OCI-LY7 (cell line): ENCODE measurements at regions not wholly inside any gene's neighbourhood (a gene's known extent, or its start where the extent isn't known, plus 50 kb on each side); places are given as distances from the start of the nearest gene placed in this dataset.

ENCODE experiments used
- BruUV-seq: library from RNA; stranded (reverse); fragments of 400-500 nt; replicated peaks from 2 replicates; lab custom pipeline; 2021; lab: Mats Ljungman, UMichigan
- CTCF ChIA-PET: fragments of 300-600 bp; sonication (Branson Sonifier 250); formaldehyde crosslinking; loops from one replicate; lab custom pipeline; 2022; ENCODE audit warnings: antibody characterized with exemption; ENCODE audit not compliant: unreplicated experiment; lab: Charles Lee
- POLR2A ChIA-PET: fragments of 300-600 bp; sonication (Branson Sonifier 250); formaldehyde crosslinking; loops from one replicate; lab custom pipeline; 2022; ENCODE audit warnings: antibody characterized with exemption; lab: Charles Lee
- DNase-seq: peaks from one replicate; pipeline ENCODE4 v3.0.0-alpha.2; 2015; ENCODE audit warnings: low spot score
- H2AFZ ChIP-seq: fragments of 200-600 bp; sonication (generic), shearing (Covaris generic); 2 replicates; pipeline ENCODE4 v1.6.1; 2014; ENCODE audit warnings: mild to moderate bottlenecking, antibody characterized with exemption, low read length, moderate library complexity
- H3K27ac ChIP-seq: fragments of 200-600 bp; sonication (generic); 2 replicates; pipeline ENCODE4 v1.5.1; 2014; ENCODE audit warnings: mixed run types, low read depth, mild to moderate bottlenecking, moderate library complexity, low read length, inconsistent platforms; ENCODE audit not compliant: poor library complexity, severe bottlenecking
- H3K36me3 ChIP-seq: fragments of 200-600 bp; sonication (generic); 2 replicates; pipeline ENCODE4 v1.6.1; 2014; ENCODE audit warnings: mild to moderate bottlenecking, antibody characterized with exemption, low read length, moderate library complexity, mixed read lengths; ENCODE audit not compliant: insufficient read depth
- H3K4me1 ChIP-seq: fragments of 200-600 bp; sonication (generic); 2 replicates; pipeline ENCODE4 v1.5.1; 2014; ENCODE audit warnings: mild to moderate bottlenecking, low read length; ENCODE audit not compliant: insufficient read depth, poor library complexity, severe bottlenecking
- H3K4me2 ChIP-seq: fragments of 200-600 bp; sonication (generic); 2 replicates; pipeline ENCODE4 v1.6.1; 2014; ENCODE audit warnings: mild to moderate bottlenecking, low read length
- H3K4me3 ChIP-seq: fragments of 200-600 bp; sonication (generic); 2 replicates; pipeline ENCODE4 v1.5.1; 2014; ENCODE audit warnings: mild to moderate bottlenecking, low read depth, low read length; ENCODE audit not compliant: poor library complexity, severe bottlenecking
- H3K79me2 ChIP-seq: fragments of 200-600 bp; sonication (generic); 2 replicates; pipeline ENCODE4 v1.6.1; 2016; ENCODE audit warnings: low read depth, mild to moderate bottlenecking, low read length, moderate library complexity, mixed read lengths; ENCODE audit not compliant: insufficient read depth
- H3K9me2 ChIP-seq: fragments of 200-600 bp; sonication (generic); 2 replicates; pipeline ENCODE4 v1.6.1; 2016; ENCODE audit warnings: mild to moderate bottlenecking, low read length, mixed read lengths; ENCODE audit not compliant: insufficient read depth
- H3K9me3 ChIP-seq: fragments of 200-600 bp; sonication (generic); 2 replicates; pipeline ENCODE4 v1.6.1; 2014; ENCODE audit warnings: mild to moderate bottlenecking, mixed run types, low read length, mixed read lengths
- H4K20me1 ChIP-seq: fragments of 200-600 bp; sonication (generic); 2 replicates; pipeline ENCODE4 v1.6.1; 2014; ENCODE audit warnings: mild to moderate bottlenecking, antibody characterized with exemption, low read length, moderate library complexity, mixed read lengths; ENCODE audit not compliant: insufficient read depth
- CTCF ChIP-seq: fragments of 200-600 bp; sonication (generic); conservative IDR thresholded peaks from 2 replicates; pipeline ENCODE4 v1.5.1; 2014; ENCODE audit warnings: mild to moderate bottlenecking, antibody characterized with exemption, low read length, moderate library complexity, mixed read lengths
- EZH2phosphoT487 ChIP-seq: fragments of 200-600 bp; sonication (generic); IDR thresholded peaks from 2 replicates; pipeline ENCODE4 v1.6.1; 2018; ENCODE audit warnings: low read depth, borderline replicate concordance, mild to moderate bottlenecking, mixed run types, antibody characterized with exemption, low read length, moderate library complexity, mixed read lengths
- intact Hi-C: fragments of 100-400 bp; cut with micrococcal nuclease; formaldehyde crosslinking; loops from one replicate; pipeline ENCODE4 v1.10.0; 2022; ENCODE audit not compliant: unreplicated experiment

- Histone ChIP-seq H2AFZ (no peak overlapping the region), H3K9me2 (no peaks in the 10 kb centered on the region), H3K4me2 (no peak overlapping the region), H3K36me3 (no peaks in the 10 kb centered on the region), H3K9me3 (no peaks in the 10 kb centered on the region), H3K27ac (no peak overlapping the region), H3K4me3 (no peak overlapping the region), H3K79me2 (no peaks in the 10 kb centered on the region), H3K4me1 (no peaks in the 10 kb centered on the region), H4K20me1 (no peaks in the 10 kb centered on the region)
- CTCF ChIA-PET = no interaction called here
- no TSS peak for BruUV-seq
- no peak for TF ChIP-seq CTCF
- TF ChIP-seq EZH2phosphoT487 = no peak
- intact Hi-C loops = no loop called here
- POLR2A ChIA-PET = no interaction called here
- no peak for DNase-seq
Measured at GRCh38 chr10:6748981-6749635, 169.0 kb upstream of the PRKCQ start.

- ChIA-PET CTCF (no interaction called here), POLR2A (no interaction called here)
- no peak for DNase-seq
- Histone ChIP-seq H3K27ac (no peak overlapping the region), H3K4me1 (no peaks in the 10 kb centered on the region), H3K9me2 (no peaks in the 10 kb centered on the region), H2AFZ (no peak overlapping the region), H3K79me2 (no peaks in the 10 kb centered on the region), H3K36me3 (no peaks in the 10 kb centered on the region), H3K4me2 (no peak overlapping the region), H4K20me1 (no peaks in the 10 kb centered on the region), H3K9me3 (no peaks in the 10 kb centered on the region), H3K4me3 (no peak overlapping the region)
- no TSS peak for BruUV-seq
- TF ChIP-seq EZH2phosphoT487 = no peak
- TF ChIP-seq CTCF = no peak
- intact Hi-C loops = no loop called here
Measured at GRCh38 chr10:6748029-6748428, 168.0 kb upstream of the PRKCQ start.

GRCh38 chr10:6746782-6747181 lies 166.7 kb upstream of the PRKCQ start:
- no peaks in the 10 kb centered on the region for H3K79me2 ChIP-seq
- ChIA-PET CTCF (no interaction called here), POLR2A (interaction anchor here (0.6 kb wide), 1 partner anchor 55 kb away, joined by 3 read pairs; no protein-coding TSS in a partner anchor)
- no peak overlapping the region for H2AFZ ChIP-seq
- H3K9me3 ChIP-seq = no peaks in the 10 kb centered on the region
- intact Hi-C loops = no loop called here
- H3K4me1 ChIP-seq = no peaks in the 10 kb centered on the region
- H3K9me2 ChIP-seq = no peaks in the 10 kb centered on the region
- no peak overlapping the region for H3K27ac ChIP-seq
- H3K4me2 ChIP-seq = no peak overlapping the region
- H3K4me3 ChIP-seq = no peak overlapping the region
- H4K20me1 ChIP-seq = no peaks in the 10 kb centered on the region
- no TSS peak for BruUV-seq
- no peak for DNase-seq
- no peaks in the 10 kb centered on the region for H3K36me3 ChIP-seq
- TF ChIP-seq EZH2phosphoT487 = no peak
- TF ChIP-seq CTCF = 0 out of 2 replicates have a peak, but pooled peaks have one; percentile 18
